Caco-2 (cell line): ENCODE measurements at regions not wholly inside any gene's neighbourhood (a gene's known extent, or its start where the extent isn't known, plus 50 kb on each side); places are given as distances from the start of the nearest gene placed in this dataset.

Experiments
- BruUV-seq: library from RNA; stranded (reverse); fragments of 400-500 nt; replicated peaks from 2 replicates; lab custom pipeline; 2021; lab: Mats Ljungman, UMichigan
- CTCF ChIA-PET: fragments of 300-600 bp; sonication (Branson Sonifier 250); formaldehyde crosslinking; loops from one replicate; lab custom pipeline; 2022; ENCODE audit warnings: antibody characterized with exemption; lab: Charles Lee
- POLR2A ChIA-PET: fragments of 300-600 bp; sonication (Branson Sonifier 250); formaldehyde crosslinking; loops from one replicate; lab custom pipeline; 2022; ENCODE audit warnings: antibody characterized with exemption; lab: Charles Lee
- DNase-seq, 2 experiments: peaks; one replicate each; pipeline versions ENCODE4 v3.0.0 to v3.0.0-alpha.2; 2020 to 2022
- H3K27me3 ChIP-seq: replicated peaks from 2 replicates; pipeline ENCODE4 v1.6.0; 2011; ENCODE audit warnings: low read length; ENCODE audit not compliant: control insufficient read depth, insufficient read depth
- H3K36me3 ChIP-seq: 2 replicates; pipeline ENCODE4 v1.5.1; 2011; ENCODE audit warnings: low read length; ENCODE audit not compliant: control insufficient read depth, insufficient read depth
- H3K4me1 ChIP-seq: fragments of 250-450 bp; sonication (Bioruptor Pico); 2 replicates; pipeline ENCODE4 v1.5.1; 2020; ENCODE audit warnings: mild to moderate bottlenecking
- H3K4me3 ChIP-seq: 2 replicates; pipeline ENCODE4 v1.5.1; 2011; ENCODE audit warnings: low read depth, mild to moderate bottlenecking, control low read depth, low read length
- H3K9me3 ChIP-seq: fragments of 250-450 bp; sonication (Bioruptor Pico); 2 replicates; pipeline ENCODE4 v1.5.1; 2020; ENCODE audit warnings: mild to moderate bottlenecking, moderate library complexity
- H3K27ac Mint-ChIP-seq: one replicate; pipeline ENCODE4 v1.8.0; 2022; ENCODE audit warnings: mixed read lengths; ENCODE audit not compliant: unreplicated experiment
- H3K27me3 Mint-ChIP-seq: one replicate; pipeline ENCODE4 v1.8.0; 2022; ENCODE audit warnings: mixed read lengths; ENCODE audit not compliant: insufficient read depth, unreplicated experiment
- H3K36me3 Mint-ChIP-seq: one replicate; pipeline ENCODE4 v1.8.0; 2022; ENCODE audit warnings: mild to moderate bottlenecking, mixed read lengths; ENCODE audit not compliant: insufficient read depth, unreplicated experiment
- H3K4me1 Mint-ChIP-seq: one replicate; pipeline ENCODE4 v1.8.0; 2022; ENCODE audit warnings: low read depth, mixed read lengths; ENCODE audit not compliant: unreplicated experiment
- H3K4me3 Mint-ChIP-seq: one replicate; pipeline ENCODE4 v1.8.0; 2022; ENCODE audit warnings: mild to moderate bottlenecking, moderate library complexity, mixed read lengths; ENCODE audit not compliant: unreplicated experiment
- H3K9me3 Mint-ChIP-seq: one replicate; pipeline ENCODE4 v1.8.0; 2022; ENCODE audit warnings: mixed read lengths; ENCODE audit not compliant: unreplicated experiment
- CTCF ChIP-seq, 2 experiments: fragments of 200-600 bp in 1 of 2; IDR thresholded peaks; 1 replicate in 1 of 2; 2 replicates in 1 of 2; pipeline versions ENCODE4 v1.5.1 to v1.8.0; 2011 to 2022; ENCODE audit warnings: antibody characterized with exemption in 1 of 2, control low read depth in 1 of 2, inconsistent platforms in 1 of 2, low read depth in 1 of 2, low read length in 1 of 2, mild to moderate bottlenecking in 1 of 2, moderate library complexity in 1 of 2; ENCODE audit not compliant: insufficient read depth in 1 of 2, severe bottlenecking in 1 of 2, unreplicated experiment in 1 of 2
- intact Hi-C: fragments of 100-400 bp; cut with micrococcal nuclease; formaldehyde crosslinking; loops from one replicate; pipeline ENCODE4 v1.10.0; 2022; ENCODE audit not compliant: unreplicated experiment

- Mint-ChIP-seq H3K27ac (no peak overlapping the region), H3K36me3 (no peaks in the 10 kb centered on the region), H3K4me1 (no peaks in the 10 kb centered on the region), H3K27me3 (peaks cover 8% of the 10 kb centered on the region), H3K9me3 (no peaks in the 10 kb centered on the region), H3K4me3 (no peak overlapping the region)
- no peak for DNase-seq
- ChIA-PET POLR2A (no interaction called here), CTCF (no interaction called here)
- no peaks in the 10 kb centered on the region for H3K27me3 ChIP-seq
- H3K36me3 ChIP-seq: no peaks in the 10 kb centered on the region
- intact Hi-C loops: no loop called here
- no peak for TF ChIP-seq CTCF (IDR thresholded peaks at IDR 0.05; ENCODE audit: insufficient read depth in 1 of 2, low read depth in 1 of 2, low read length in 1 of 2, severe bottlenecking in 1 of 2, unreplicated experiment in 1 of 2)
- H3K4me1 ChIP-seq: no peaks in the 10 kb centered on the region
- BruUV-seq: no TSS peak
- H3K4me3 ChIP-seq: no peak overlapping the region
- H3K9me3 ChIP-seq: no peaks in the 10 kb centered on the region
These were observed 226.9 kb upstream of the DTNA start for GRCh38 chr18:34483198-34483597.

GRCh38 chr18:34491719-34492118 is 218.4 kb upstream of the DTNA start:
- H3K4me1 ChIP-seq: no peaks in the 10 kb centered on the region
- H3K27me3 ChIP-seq: no peaks in the 10 kb centered on the region
- intact Hi-C loops: no loop called here
- DNase-seq: no peak
- POLR2A ChIA-PET: no interaction called here
- no peaks in the 10 kb centered on the region for H3K9me3 ChIP-seq
- H3K9me3 Mint-ChIP-seq: no peaks in the 10 kb centered on the region
- H3K4me3 Mint-ChIP-seq: no peak overlapping the region
- H3K4me3 ChIP-seq: no peak overlapping the region
- H3K27ac Mint-ChIP-seq: no peak overlapping the region
- H3K27me3 Mint-ChIP-seq: peaks cover 2% of the 10 kb centered on the region
- H3K4me1 Mint-ChIP-seq: no peaks in the 10 kb centered on the region
- no peak for TF ChIP-seq CTCF (IDR thresholded peaks at IDR 0.05; ENCODE audit: insufficient read depth in 1 of 2, low read depth in 1 of 2, low read length in 1 of 2, severe bottlenecking in 1 of 2, unreplicated experiment in 1 of 2)
- H3K36me3 Mint-ChIP-seq: no peaks in the 10 kb centered on the region
- BruUV-seq: no TSS peak
- no peaks in the 10 kb centered on the region for H3K36me3 ChIP-seq
- CTCF ChIA-PET: no interaction called here

GRCh38 chr18:34492652-34493051 is 217.4 kb upstream of the DTNA start:
- Mint-ChIP-seq H3K9me3 (no peaks in the 10 kb centered on the region), H3K27ac (no peak overlapping the region), H3K4me1 (no peaks in the 10 kb centered on the region), H3K36me3 (no peaks in the 10 kb centered on the region), H3K4me3 (peak overlapping the region; percentile 72), H3K27me3 (peaks cover 2% of the 10 kb centered on the region)
- Histone ChIP-seq H3K36me3 (no peaks in the 10 kb centered on the region), H3K4me3 (no peak overlapping the region), H3K27me3 (no peaks in the 10 kb centered on the region), H3K9me3 (no peaks in the 10 kb centered on the region), H3K4me1 (no peaks in the 10 kb centered on the region)
- ChIA-PET CTCF (no interaction called here), POLR2A (no interaction called here)
- intact Hi-C loops: no loop called here
- TF ChIP-seq CTCF (IDR thresholded peaks at IDR 0.05; ENCODE audit: insufficient read depth in 1 of 2, low read depth in 1 of 2, low read length in 1 of 2, severe bottlenecking in 1 of 2, unreplicated experiment in 1 of 2): no peak
- peak in 1 of 2 experiments; percentile 12 for DNase-seq
- BruUV-seq: no TSS peak
